Uterus (tissue), 3 donors: ENCODE measurements at regions not wholly inside any gene's neighbourhood (a gene's known extent, or its start where the extent isn't known, plus 50 kb on each side); places are given as distances from the start of the nearest gene placed in this dataset.

ENCODE experiments used
- DNase-seq, 2 donors: peaks; one replicate each; pipeline ENCODE4 v3.0.0-alpha.2; 2019 to 2020
- H3K27ac ChIP-seq, 2 donors: fragments of 200-600 bp; sonication (generic); 1 replicate in 1 of 2; 2 replicates in 1 of 2; pipeline ENCODE4 v1.5.1; 2016 to 2018
- H3K27me3 ChIP-seq, 2 donors: fragments of 200-600 bp; sonication (generic); one replicate each; pipeline ENCODE4 v1.5.1; 2018 to 2019; ENCODE audit warnings: control low read depth in 1 of 2
- H3K36me3 ChIP-seq, 2 donors: fragments of 200-600 bp; sonication (generic); one replicate each; pipeline ENCODE4 v1.5.1; 2019; ENCODE audit warnings: control low read depth in 1 of 2
- H3K4me1 ChIP-seq, 2 donors: fragments of 200-600 bp; sonication (generic); one replicate each; pipeline ENCODE4 v1.5.1; 2018 to 2019; ENCODE audit warnings: control low read depth in 1 of 2
- H3K4me3 ChIP-seq, 2 donors: fragments of 200-600 bp; sonication (generic); 1 replicate in 1 of 2; 2 replicates in 1 of 2; pipeline ENCODE4 v1.5.1; 2018 to 2019; ENCODE audit warnings: mild to moderate bottlenecking in 1 of 2
- H3K9me3 ChIP-seq, 2 donors: fragments of 200-600 bp; sonication (generic); one replicate each; pipeline ENCODE4 v1.5.1; 2019; ENCODE audit warnings: control low read depth in 1 of 2
- CTCF ChIP-seq, 4 experiments: fragments of 200-600 bp in 2 of 4; fragments of 450-650 bp in 2 of 4; sonication (generic) in 2 of 4; IDR thresholded peaks; one replicate each; pipeline ENCODE4 v1.5.1; 2016 to 2019; ENCODE audit warnings: antibody characterized with exemption in 4 of 4, mild to moderate bottlenecking in 2 of 4, moderate library complexity in 1 of 4
- POLR2A ChIP-seq, 2 donors: fragments of 450-650 bp; IDR thresholded peaks; one replicate each; pipeline ENCODE4 v1.6.1; 2016; ENCODE audit warnings: antibody characterized with exemption in 2 of 2, mild to moderate bottlenecking in 1 of 2, moderate library complexity in 1 of 2
- intact Hi-C: fragments of 100-400 bp; cut with DNase I; formaldehyde crosslinking; loops from one replicate; pipeline ENCODE4 v1.15.1; 2023; ENCODE audit warnings: low total_unique reads
- donor health status: DM: yes; HTN: yes; CAD: no.

DNA sequence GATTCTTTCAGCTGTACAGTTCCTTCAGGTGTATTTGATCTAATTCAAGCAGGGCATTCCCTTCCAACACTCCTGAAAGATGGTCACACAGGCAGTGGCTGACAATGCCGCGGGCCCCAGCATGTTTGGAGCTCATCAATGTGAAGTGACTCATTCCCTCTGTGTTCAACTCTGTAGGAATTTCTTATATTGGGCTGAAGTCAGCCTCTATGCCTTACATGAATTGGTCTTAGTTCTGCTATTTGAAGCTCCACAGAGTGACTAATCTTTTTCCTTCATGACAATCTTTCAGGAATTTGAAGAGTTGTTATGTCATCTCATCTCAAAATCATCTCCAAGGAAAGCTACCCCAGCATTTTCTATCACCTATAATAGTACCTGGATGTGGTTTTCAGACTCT, 142.5 kb upstream of the C2CD4B start:
- DNase-seq, result no peak
- Histone ChIP-seq H3K4me1 (no peaks in the 10 kb centered on the region), H3K36me3 (no peaks in the 10 kb centered on the region), H3K9me3 (no peaks in the 10 kb centered on the region), H3K27me3 (no peaks in the 10 kb centered on the region), H3K4me3 (no peak overlapping the region), H3K27ac (no peak overlapping the region)
- intact Hi-C loops, result no loop called here
- TF ChIP-seq CTCF (IDR thresholded peaks at IDR 0.05) (no peak), POLR2A (IDR thresholded peaks at IDR 0.05) (no peak)

- no peak for TF ChIP-seq CTCF (IDR thresholded peaks at IDR 0.05)
- no peak for TF ChIP-seq POLR2A (IDR thresholded peaks at IDR 0.05)
- intact Hi-C loops, result no loop called here
- H3K4me1 ChIP-seq, result no peaks in the 10 kb centered on the region
Observed at GRCh38 chr15:62316413-62317060, 151.5 kb upstream of the C2CD4B start.

GRCh38 chr15:62320259-62320658, 155.2 kb upstream of the C2CD4B start:
- intact Hi-C loops, result no loop called here
- no peaks in the 10 kb centered on the region for H3K4me1 ChIP-seq
- no peaks in the 10 kb centered on the region for H3K36me3 ChIP-seq
- no peak for DNase-seq
- H3K9me3 ChIP-seq, result no peaks in the 10 kb centered on the region
- no peak overlapping the region for H3K4me3 ChIP-seq
- TF ChIP-seq CTCF (IDR thresholded peaks at IDR 0.05) (no peak), POLR2A (IDR thresholded peaks at IDR 0.05) (no peak)
- H3K27me3 ChIP-seq, result no peaks in the 10 kb centered on the region
- no peak overlapping the region for H3K27ac ChIP-seq

More at GRCh38 chr15:62316413-62317060, 151.5 kb upstream of the C2CD4B start:
- Histone ChIP-seq H3K9me3 (no peaks in the 10 kb centered on the region), H3K36me3 (no peaks in the 10 kb centered on the region), H3K27me3 (no peaks in the 10 kb centered on the region), H3K27ac (no peak overlapping the region), H3K4me3 (no peak overlapping the region)
- no peak for DNase-seq

DNA sequence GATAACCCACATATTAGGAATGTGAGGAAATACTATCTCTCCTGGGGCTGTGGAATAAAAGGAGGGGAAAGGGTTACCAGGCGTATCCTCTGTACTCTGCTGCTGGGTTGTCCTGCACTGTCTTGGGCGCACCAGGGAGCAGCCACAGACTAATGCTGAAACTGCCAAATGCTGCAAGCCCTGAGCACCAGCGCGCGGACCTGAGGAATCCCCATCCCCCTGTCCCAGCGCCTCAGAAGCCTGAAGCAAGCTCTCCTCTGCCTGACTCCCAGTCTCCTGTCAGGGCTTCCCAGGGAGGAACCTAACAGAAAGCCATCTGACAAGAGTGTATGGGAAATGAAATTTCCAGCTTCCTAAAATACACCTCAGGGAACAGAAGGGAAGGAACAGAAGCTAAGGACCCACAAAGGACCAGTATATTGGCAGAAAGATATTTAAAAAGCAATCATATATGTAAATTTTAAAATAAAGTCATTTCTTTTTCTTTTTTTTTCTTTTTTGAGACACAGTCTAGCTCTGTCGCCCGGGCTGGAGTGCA, 158.3 kb upstream of the C2CD4B start:
- H3K27ac ChIP-seq, result no peak overlapping the region
- H3K9me3 ChIP-seq, result no peaks in the 10 kb centered on the region
- H3K27me3 ChIP-seq, result no peaks in the 10 kb centered on the region
- intact Hi-C loops, result no loop called here
- H3K4me3 ChIP-seq, result no peak overlapping the region
- H3K36me3 ChIP-seq, result no peaks in the 10 kb centered on the region
- H3K4me1 ChIP-seq, result no peaks in the 10 kb centered on the region
- DNase-seq, result no peak
- no peak for TF ChIP-seq POLR2A (IDR thresholded peaks at IDR 0.05)
- no peak for TF ChIP-seq CTCF (IDR thresholded peaks at IDR 0.05)

- TF ChIP-seq CTCF (IDR thresholded peaks at IDR 0.05) (no peak), POLR2A (IDR thresholded peaks at IDR 0.05) (no peak)
- DNase-seq, result no peak
- Histone ChIP-seq H3K27ac (no peak overlapping the region), H3K36me3 (no peaks in the 10 kb centered on the region), H3K9me3 (no peaks in the 10 kb centered on the region), H3K4me1 (no peaks in the 10 kb centered on the region), H3K27me3 (no peaks in the 10 kb centered on the region), H3K4me3 (no peak overlapping the region)
- intact Hi-C loops, result no loop called here
Observed at GRCh38 chr15:62324382-62324781, 159.3 kb upstream of the C2CD4B start.
